HCT116 (cell line): ENCODE measurements at regions not wholly inside any gene's neighbourhood (a gene's known extent, or its start where the extent isn't known, plus 50 kb on each side); places are given as distances from the start of the nearest gene placed in this dataset.

Experiments
- ATAC-seq: fragments of 200-7000 bp; cut with Tn5 transposase; 2 replicates; pipeline ENCODE4 v1.9.1; 2020; ENCODE audit warnings: mild to moderate bottlenecking, moderate library complexity
- BruUV-seq: library from RNA; stranded (reverse); fragments of 400-500 nt; replicated peaks from 2 replicates; lab custom pipeline; 2021; lab: Mats Ljungman, UMichigan
- CTCF ChIA-PET: fragments of 300-600 bp; sonication (Branson Sonifier 250); formaldehyde crosslinking; loops from one replicate; lab custom pipeline; 2021; ENCODE audit warnings: antibody characterized with exemption; lab: Charles Lee
- POLR2A ChIA-PET: fragments of 300-600, 350-600 bp; sonication (Branson Sonifier 250); formaldehyde crosslinking; loops from one replicate; lab custom pipeline; 2021; ENCODE audit warnings: antibody characterized with exemption; lab: Charles Lee
- RAD21 ChIA-PET, 2 experiments: fragments of 300-600 bp; sonication (Branson Sonifier 250); formaldehyde crosslinking; loops; one replicate each; lab custom pipeline; 2023; ENCODE audit warnings: low total read pairs in 2 of 2; ENCODE audit not compliant: uncharacterized antibody in 2 of 2, unreplicated experiment in 2 of 2, low non-redundant PET in 1 of 2; lab: Charles Lee
- DNase-seq: peaks from one replicate; pipeline ENCODE4 v3.0.0-alpha.2; 2010; ENCODE audit warnings: low read depth, low spot score
- H2AFZ ChIP-seq: fragments of 200-600 bp; shearing (Covaris generic), sonication (generic); 2 replicates; pipeline ENCODE4 v1.6.1; 2017; ENCODE audit warnings: low read depth, mixed run types, mixed read lengths, antibody characterized with exemption, low read length; ENCODE audit not compliant: poor library complexity, severe bottlenecking
- H3K27ac ChIP-seq: 2 replicates; pipeline ENCODE4 v1.5.1; 2012; ENCODE audit warnings: low read depth, low read length
- H3K27me3 ChIP-seq: fragments of 200-600 bp; sonication (generic); 2 replicates; pipeline ENCODE4 v1.6.1; 2016; ENCODE audit warnings: mixed run types, low read length, mixed read lengths; ENCODE audit not compliant: insufficient read depth
- H3K36me3 ChIP-seq, 2 experiments: fragments of 200-500 bp in 1 of 2; fragments of 200-600 bp in 1 of 2; sonication (Bioruptor generic) in 1 of 2; sonication (generic) in 1 of 2; 2 replicates each; pipeline versions ENCODE4 v1.5.1 to v1.6.1; 2014 to 2016; ENCODE audit warnings: low read length in 2 of 2, inconsistent platforms in 1 of 2, mixed read lengths in 1 of 2, mixed run types in 1 of 2; ENCODE audit not compliant: insufficient read depth in 2 of 2, control insufficient read depth in 1 of 2
- H3K4me1 ChIP-seq, 2 experiments: fragments of 200-600 bp in 1 of 2; sonication (generic) in 1 of 2; 2 replicates each; pipeline versions ENCODE4 v1.5.1 to v1.6.1; 2012 to 2017; ENCODE audit warnings: low read length in 2 of 2, inconsistent platforms in 1 of 2, mild to moderate bottlenecking in 1 of 2, mixed read lengths in 1 of 2, mixed run types in 1 of 2, moderate library complexity in 1 of 2; ENCODE audit not compliant: insufficient read depth in 2 of 2, control insufficient read depth in 1 of 2
- H3K4me2 ChIP-seq: fragments of 200-600 bp; sonication (generic); 2 replicates; pipeline ENCODE4 v1.6.1; 2017; ENCODE audit warnings: mixed run types, low read length, mixed read lengths
- H3K4me3 ChIP-seq, 2 experiments: fragments of 200-600 bp in 1 of 2; sonication (generic) in 1 of 2; replicated peaks in 1 of 2; 2 replicates each; pipeline ENCODE4 v1.5.1; 2011 to 2016; ENCODE audit warnings: low read length in 2 of 2, control low read depth in 1 of 2, low read depth in 1 of 2, mild to moderate bottlenecking in 1 of 2, mixed read lengths in 1 of 2, mixed run types in 1 of 2
- H3K79me2 ChIP-seq: fragments of 200-600 bp; sonication (generic); 2 replicates; pipeline ENCODE4 v1.6.1; 2017; ENCODE audit warnings: mild to moderate bottlenecking, mixed run types, low read length, moderate library complexity, mixed read lengths; ENCODE audit not compliant: insufficient read depth
- H3K9ac ChIP-seq: fragments of 200-600 bp; sonication (generic); 2 replicates; pipeline ENCODE4 v1.6.1; 2016; ENCODE audit warnings: low read length, mixed read lengths
- H3K9me2 ChIP-seq: fragments of 200-600 bp; sonication (generic), shearing (Covaris generic); 2 replicates; pipeline ENCODE4 v1.6.1; 2017; ENCODE audit warnings: mixed run types, mild to moderate bottlenecking, moderate library complexity; ENCODE audit not compliant: insufficient read depth
- H3K9me3 ChIP-seq, 2 experiments: fragments of 200-500 bp in 1 of 2; fragments of 200-600 bp in 1 of 2; sonication (Bioruptor generic) in 1 of 2; sonication (generic) in 1 of 2; 2 replicates each; pipeline ENCODE4 v1.6.1; 2014 to 2017; ENCODE audit warnings: low read length in 2 of 2, mixed read lengths in 2 of 2, inconsistent platforms in 1 of 2, low read depth in 1 of 2, mild to moderate bottlenecking in 1 of 2, mixed run types in 1 of 2, moderate library complexity in 1 of 2; ENCODE audit not compliant: control insufficient read depth in 1 of 2, insufficient read depth in 1 of 2
- H4K20me1 ChIP-seq: fragments of 200-600 bp; sonication (generic), shearing (Covaris generic); 2 replicates; pipeline ENCODE4 v1.6.1; 2017; ENCODE audit warnings: mixed run types, mild to moderate bottlenecking, moderate library complexity; ENCODE audit not compliant: insufficient read depth
- POLR2A ChIP-seq: IDR thresholded peaks from 2 replicates; pipeline ENCODE4 v1.7.0; 2011; ENCODE audit warnings: borderline replicate concordance; ENCODE audit not compliant: insufficient read depth, insufficient read length; ENCODE audit errors: extremely low read depth
- POLR2AphosphoS5 ChIP-seq: IDR thresholded peaks from 2 replicates; pipeline ENCODE4 v1.6.1; 2011; ENCODE audit warnings: mild to moderate bottlenecking, low read depth, low read length, moderate library complexity
- RAD21 ChIP-seq: IDR thresholded peaks from 2 replicates; pipeline ENCODE4 v1.6.1; 2012; ENCODE audit warnings: low read depth, mild to moderate bottlenecking
- REST ChIP-seq: IDR thresholded peaks from 2 replicates; pipeline ENCODE4 v1.6.1; 2012; ENCODE audit warnings: low read depth
- SP1 ChIP-seq: IDR thresholded peaks from 2 replicates; pipeline ENCODE4 v1.6.1; 2012; ENCODE audit warnings: low read depth
- YY1 ChIP-seq: IDR thresholded peaks from 2 replicates; pipeline ENCODE4 v1.6.1; 2011; ENCODE audit warnings: low read length, low read depth, moderate library complexity, mild to moderate bottlenecking; ENCODE audit not compliant: insufficient replicate concordance; ENCODE audit errors: extremely low read depth
- ZFX ChIP-seq: fragments of 450-650 bp; IDR thresholded peaks from 2 replicates; pipeline ENCODE4 v1.6.1; 2017
- intact Hi-C: fragments of 100-400 bp; cut with micrococcal nuclease; formaldehyde crosslinking; loops from 2 replicates; pipeline ENCODE4 v1.10.0; 2022
- TF ChIP-seq, protein P1 (sequence below): IDR thresholded peaks from 2 replicates; pipeline ENCODE4 v1.6.1; 2012

DNA sequence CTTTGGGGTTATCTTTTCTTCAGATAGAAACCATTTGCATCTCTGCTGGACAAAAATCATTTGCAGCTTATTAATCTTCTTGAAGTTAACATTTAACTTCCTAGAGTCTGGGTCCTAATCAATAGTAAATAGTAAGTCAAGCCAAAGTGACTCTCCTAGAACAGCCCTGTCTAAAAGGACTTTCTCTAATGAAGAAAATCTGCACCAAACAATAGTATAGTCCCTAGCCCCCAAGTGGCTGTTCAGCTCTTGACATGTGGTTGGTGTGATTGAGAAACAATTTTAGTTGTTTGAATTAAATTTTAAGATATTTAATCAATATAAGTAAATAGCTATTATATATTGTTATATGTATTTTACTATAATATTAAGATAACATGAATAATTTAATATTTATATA, 64.6 kb upstream of the SHB start:
- H3K9me2 ChIP-seq = no peaks in the 10 kb centered on the region
- no peak overlapping the region for H3K4me2 ChIP-seq

DNA sequence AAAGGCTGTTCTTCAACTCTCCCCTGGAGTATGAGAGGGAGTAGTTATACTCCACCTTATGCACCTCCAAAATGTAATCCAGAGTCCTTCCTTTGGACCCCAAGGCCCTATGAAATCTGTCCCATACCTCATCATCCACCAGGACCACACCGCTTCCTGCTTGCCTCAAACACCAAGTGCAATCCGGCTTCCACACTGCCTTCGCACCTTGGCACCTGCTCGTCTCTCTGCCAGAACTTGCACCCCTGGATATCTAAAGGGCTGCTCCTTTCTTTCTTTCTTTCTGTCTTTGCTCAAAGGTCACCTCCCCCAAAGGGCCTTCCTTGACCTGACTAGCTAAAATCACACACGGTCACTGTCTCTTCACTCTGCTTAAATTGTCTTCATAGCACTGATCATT, 63.9 kb upstream of the SHB start:
- Histone ChIP-seq H3K36me3 (no peaks in the 10 kb centered on the region), H3K9ac (no peak overlapping the region), H3K4me2 (no peak overlapping the region), H3K27ac (no peak overlapping the region), H3K27me3 (peaks cover 3% of the 10 kb centered on the region; the same call in 1 of the 2 replicates), H3K79me2 (no peaks in the 10 kb centered on the region), H4K20me1 (no peaks in the 10 kb centered on the region), H3K9me2 (no peaks in the 10 kb centered on the region), H2AFZ (no peak overlapping the region), H3K9me3 (no peaks in the 10 kb centered on the region), H3K4me1 (no peaks in the 10 kb centered on the region), H3K4me3 (no peak overlapping the region)
- CTCF ChIA-PET = interaction anchor here (1.6 kb wide), 1 partner anchor 23 kb away, joined by 3 read pairs; no protein-coding TSS in a partner anchor
- intact Hi-C loops = no loop called here
- DNase-seq = no peak
- RAD21 ChIA-PET = no interaction called here
- BruUV-seq = no TSS peak
- POLR2A ChIA-PET = no interaction called here
- TF ChIP-seq POLR2A (no peak), REST (no peak), POLR2AphosphoS5 (no peak), YY1 (no peak), SP1 (no peak)
- TF ChIP-seq, protein P1, sequence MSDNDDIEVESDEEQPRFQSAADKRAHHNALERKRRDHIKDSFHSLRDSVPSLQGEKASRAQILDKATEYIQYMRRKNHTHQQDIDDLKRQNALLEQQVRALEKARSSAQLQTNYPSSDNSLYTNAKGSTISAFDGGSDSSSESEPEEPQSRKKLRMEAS = no peak
- no peak for ATAC-seq

More for the DNA sequence above, 64.6 kb upstream of the SHB start:
- Histone ChIP-seq H3K27ac (no peak overlapping the region), H4K20me1 (no peaks in the 10 kb centered on the region), H3K79me2 (no peaks in the 10 kb centered on the region), H3K9ac (no peak overlapping the region), H3K4me1 (no peaks in the 10 kb centered on the region), H3K36me3 (no peaks in the 10 kb centered on the region), H3K27me3 (peaks cover 10% of the 10 kb centered on the region; the same call in 1 of the 2 replicates), H3K4me3 (no peak overlapping the region), H3K9me3 (no peaks in the 10 kb centered on the region), H2AFZ (no peak overlapping the region)
- POLR2A ChIA-PET = interaction anchor here (1.0 kb wide), 1 partner anchor 12 kb away, joined by 3 read pairs; no protein-coding TSS in a partner anchor
- no peak for TF ChIP-seq ZFX
- no peak for TF ChIP-seq RAD21
- BruUV-seq = no TSS peak
- intact Hi-C loops = no loop called here
- no peak for DNase-seq
- ATAC-seq = no peak
- CTCF ChIA-PET = no interaction called here
- RAD21 ChIA-PET = no interaction called here
